HepG2 (cell line): ENCODE measurements at regions not wholly inside any gene's neighbourhood (a gene's known extent, or its start where the extent isn't known, plus 50 kb on each side); places are given as distances from the start of the nearest gene placed in this dataset.

Source experiments
- ATAC-seq: fragments of 200-7000 bp; cut with Tn5 transposase; 3 replicates; pipeline ENCODE4 v1.9.1; 2020; ENCODE audit warnings: mild to moderate bottlenecking, moderate library complexity
- BruUV-seq: library from RNA; stranded (reverse); fragments of 400-500 nt; replicated peaks from 2 replicates; lab custom pipeline; 2021; lab: Mats Ljungman, UMichigan
- CTCF ChIA-PET: fragments of 300-600 bp; formaldehyde crosslinking; extraction: SDS; loops from one replicate; lab custom pipeline; 2021; ENCODE audit warnings: low total read pairs, inconsistent platforms, low intra/inter-chr PET ratio; lab: Yijun Ruan, JAX
- POLR2A ChIA-PET: fragments of 350-600 bp; sonication (Branson Sonifier 250); formaldehyde crosslinking; loops from one replicate; lab custom pipeline; 2020; ENCODE audit warnings: antibody characterized with exemption, inconsistent platforms; lab: Yijun Ruan, JAX
- DNase-seq: peaks from one replicate; pipeline ENCODE4 v3.0.0-alpha.2; 2015; ENCODE audit warnings: low spot score
- FAIRE-seq: peaks from 3 replicates; lab custom pipeline; 2011; peaks lifted over from hg19 to GRCh38; lab: Jason Lieb, UNC
- H2AFZ ChIP-seq: one replicate; pipeline ENCODE4 v1.6.1; 2011; ENCODE audit warnings: low read length, inconsistent platforms
- H3K27ac ChIP-seq: fragments of 300-600 bp; 3 replicates; pipeline ENCODE4 v1.8.0; 2011; ENCODE audit warnings: mixed run types, mild to moderate bottlenecking, mixed read lengths, low read length, inconsistent platforms; ENCODE audit not compliant: insufficient read depth; ENCODE audit errors: extremely low read length
- H3K27me3 ChIP-seq, 2 experiments: fragments of 200-600 bp in 1 of 2; 2 replicates in 1 of 2; 3 replicates in 1 of 2; pipeline versions ENCODE4 v1.6.0 to v1.8.0; 2011; ENCODE audit warnings: low read length in 2 of 2, mild to moderate bottlenecking in 2 of 2, moderate library complexity in 2 of 2, inconsistent platforms in 1 of 2; ENCODE audit not compliant: insufficient read depth in 2 of 2, control insufficient read depth in 1 of 2
- H3K36me3 ChIP-seq, 2 experiments: fragments of 200-600 bp in 1 of 2; replicated peaks in 1 of 2; 2 replicates in 1 of 2; 3 replicates in 1 of 2; pipeline versions ENCODE4 v1.5.1 to v1.8.0; 2011; ENCODE audit warnings: low read length in 2 of 2, inconsistent platforms in 1 of 2; ENCODE audit not compliant: insufficient read depth in 2 of 2, control insufficient read depth in 1 of 2
- H3K4me1 ChIP-seq: 2 replicates; pipeline ENCODE4 v1.5.1; 2012; ENCODE audit warnings: low read length, inconsistent platforms; ENCODE audit not compliant: insufficient read depth
- H3K4me2 ChIP-seq: 2 replicates; pipeline ENCODE4 v1.6.0; 2011; ENCODE audit warnings: low read depth, low read length, inconsistent platforms
- H3K4me3 ChIP-seq, 3 experiments: fragments of 200-600 bp in 1 of 3; sonication (generic), shearing (Covaris generic) in 1 of 3; replicated peaks in 1 of 3; 2 replicates each; pipeline ENCODE4 v1.5.1; 2011 to 2016; ENCODE audit warnings: low read length in 3 of 3, inconsistent platforms in 2 of 3, low read depth in 2 of 3, mild to moderate bottlenecking in 2 of 3, control low read depth in 1 of 3, mixed read lengths in 1 of 3; ENCODE audit not compliant: insufficient read depth in 1 of 3
- H3K79me2 ChIP-seq: one replicate; pipeline ENCODE4 v1.6.1; 2011; ENCODE audit warnings: low read length, inconsistent platforms; ENCODE audit not compliant: insufficient read depth
- H3K9ac ChIP-seq: 2 replicates; pipeline ENCODE4 v1.6.0; 2011; ENCODE audit warnings: mild to moderate bottlenecking, low read depth, low read length, inconsistent platforms; ENCODE audit not compliant: insufficient read depth
- H3K9me3 ChIP-seq: 2 replicates; pipeline ENCODE4 v1.5.1; 2012; ENCODE audit warnings: mild to moderate bottlenecking, low read length
- H4K20me1 ChIP-seq: 2 replicates; pipeline ENCODE4 v1.6.0; 2011; ENCODE audit warnings: inconsistent platforms, mild to moderate bottlenecking, low read length, moderate library complexity; ENCODE audit not compliant: insufficient read depth
- CBX2 ChIP-seq, 2 experiments: fragments of 200-600 bp in 1 of 2; sonication (generic); formaldehyde crosslinking in 1 of 2; IDR thresholded peaks; 2 replicates each; pipeline versions ENCODE4 v1.7.0 to v1.8.1; 2018 to 2022; ENCODE audit warnings: low read depth in 2 of 2, low read length in 1 of 2, mild to moderate bottlenecking in 1 of 2, missing genetic modification reagents in 1 of 2
- CREB3 ChIP-seq: sonication (generic); formaldehyde crosslinking; IDR thresholded peaks from 2 replicates; pipeline ENCODE4 v1.5.0; 2020; ENCODE audit warnings: missing genetic modification reagents
- GFI1 ChIP-seq: sonication (generic); formaldehyde crosslinking; IDR thresholded peaks from 2 replicates; pipeline ENCODE4 v1.5.0; 2020; ENCODE audit warnings: missing genetic modification reagents, mild to moderate bottlenecking, borderline replicate concordance
- HMGA1 ChIP-seq: sonication (generic); formaldehyde crosslinking; conservative IDR thresholded peaks from 2 replicates; pipeline ENCODE4 v1.4.0; 2020; ENCODE audit warnings: missing genetic modification reagents
- KLF13 ChIP-seq: sonication (generic); formaldehyde crosslinking; IDR thresholded peaks from 2 replicates; pipeline ENCODE4 v1.4.0; 2020; ENCODE audit warnings: mild to moderate bottlenecking, missing genetic modification reagents
- SOX6 ChIP-seq, 2 experiments: fragments of 450-650 bp in 1 of 2; sonication (generic) in 1 of 2; formaldehyde crosslinking in 1 of 2; IDR thresholded peaks; 2 replicates each; pipeline versions ENCODE4 v1.4.0 to v1.6.1; 2017 to 2020; ENCODE audit warnings: antibody characterized with exemption in 1 of 2, mild to moderate bottlenecking in 1 of 2, missing genetic modification reagents in 1 of 2
- SYNCRIP ChIP-seq: fragments of 200-400 bp; formaldehyde crosslinking; IDR thresholded peaks from 2 replicates; pipeline ENCODE4 v1.6.1; 2018; ENCODE audit warnings: mild to moderate bottlenecking, low read depth, low read length; ENCODE audit not compliant: insufficient read depth
- THYN1 ChIP-seq: sonication (generic); formaldehyde crosslinking; IDR thresholded peaks from 2 replicates; pipeline ENCODE4 v1.8.1; 2023; ENCODE audit warnings: low read depth, mild to moderate bottlenecking, moderate library complexity, missing genetic modification reagents, borderline replicate concordance
- U2AF1 ChIP-seq: fragments of 200-400 bp; formaldehyde crosslinking; optimal IDR thresholded peaks from 2 replicates; pipeline ENCODE3; 2017; ENCODE audit warnings: mild to moderate bottlenecking, low read depth, low read length
- ZNF317 ChIP-seq: sonication (generic); formaldehyde crosslinking; IDR thresholded peaks from 2 replicates; pipeline ENCODE4 v1.5.0; 2020; ENCODE audit warnings: mild to moderate bottlenecking, missing genetic modification reagents
- WGBS: methylation state at CpG from one replicate; pipeline ENCODE4 v1.1.6; 2017; ENCODE audit warnings: low lambda C conversion rate; 5-methylcytosine and 5-hydroxymethylcytosine counted together
- in situ Hi-C: cut with HindIII; loops from 2 replicates; pipeline ENCODE4 v1.10.0; 2017; ENCODE audit warnings: low pct_unique_long_range_greater_than_20kb; ENCODE audit not compliant: extremely low pct_ligation_motif_present
- intact Hi-C: fragments of 100-400 bp; cut with micrococcal nuclease; formaldehyde crosslinking; loops from one replicate; pipeline ENCODE4 v1.10.0; 2022; ENCODE audit not compliant: unreplicated experiment
- TF ChIP-seq, protein P1 (sequence below), 2 experiments: fragments of 450-650 bp in 1 of 2; sonication (generic) in 1 of 2; formaldehyde crosslinking; IDR thresholded peaks; 2 replicates each; pipeline versions ENCODE4 v1.5.0 to v1.8.0; 2020 to 2022; ENCODE audit warnings: mild to moderate bottlenecking in 1 of 2, missing genetic modification reagents in 1 of 2

DNA sequence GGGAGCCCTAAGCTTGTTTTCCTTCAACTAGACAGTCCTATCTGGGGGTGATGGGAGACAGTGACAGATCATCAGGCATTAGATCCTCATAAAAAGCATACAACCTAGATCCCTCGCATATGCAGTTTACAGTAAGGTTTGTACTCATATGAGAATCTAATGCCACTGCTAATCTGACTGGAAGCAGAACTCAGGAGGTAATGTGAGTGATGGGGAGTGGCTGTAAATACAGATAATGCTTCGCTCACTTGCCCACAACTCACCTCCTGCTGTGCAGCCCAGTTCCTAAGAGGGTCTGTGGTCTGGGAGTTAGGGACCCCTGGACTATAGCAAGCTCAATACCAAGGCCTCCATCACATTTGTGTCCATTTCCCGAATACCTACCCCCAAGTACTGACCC lies 260.5 kb downstream of the CDK5RAP2 start:
- no peaks in the 10 kb centered on the region for H3K79me2 ChIP-seq
- H3K4me3 ChIP-seq = no peak overlapping the region
- no peak overlapping the region for H3K27ac ChIP-seq
- H3K4me1 ChIP-seq = no peaks in the 10 kb centered on the region
- H3K9ac ChIP-seq = no peak overlapping the region
- 57% methylated on average over 3 of the region's 3 CpGs for WGBS
- H3K36me3 ChIP-seq = no peaks in the 10 kb centered on the region
- ATAC-seq = no peak
- no peak for TF ChIP-seq U2AF1
- ChIA-PET POLR2A (no interaction called here), CTCF (no interaction called here)
- DNase-seq = no peak
- no peak for FAIRE-seq
- no TSS peak for BruUV-seq
- H3K4me2 ChIP-seq = no peak overlapping the region
- H3K9me3 ChIP-seq = peaks cover 4% of the 10 kb centered on the region
- no peak overlapping the region for H2AFZ ChIP-seq
- intact Hi-C loops (no loop called here), in situ Hi-C loops (no loop called here)
- H3K27me3 ChIP-seq = no peaks in the 10 kb centered on the region
- H4K20me1 ChIP-seq = no peaks in the 10 kb centered on the region

- ChIA-PET POLR2A (no interaction called here), CTCF (no interaction called here)
- H2AFZ ChIP-seq = no peak overlapping the region
- intact Hi-C loops (no loop called here), in situ Hi-C loops (no loop called here)
- no TSS peak for BruUV-seq
- no peaks in the 10 kb centered on the region for H3K27me3 ChIP-seq
- WGBS = 21% methylated on average over 3 of the region's 3 CpGs
- no peak for TF ChIP-seq ZNF317 (CRISPR knock-in tag)
- no peak for TF ChIP-seq HMGA1 (CRISPR knock-in tag)
- TF ChIP-seq CREB3 (CRISPR knock-in tag) = no peak
- TF ChIP-seq, protein P1, sequence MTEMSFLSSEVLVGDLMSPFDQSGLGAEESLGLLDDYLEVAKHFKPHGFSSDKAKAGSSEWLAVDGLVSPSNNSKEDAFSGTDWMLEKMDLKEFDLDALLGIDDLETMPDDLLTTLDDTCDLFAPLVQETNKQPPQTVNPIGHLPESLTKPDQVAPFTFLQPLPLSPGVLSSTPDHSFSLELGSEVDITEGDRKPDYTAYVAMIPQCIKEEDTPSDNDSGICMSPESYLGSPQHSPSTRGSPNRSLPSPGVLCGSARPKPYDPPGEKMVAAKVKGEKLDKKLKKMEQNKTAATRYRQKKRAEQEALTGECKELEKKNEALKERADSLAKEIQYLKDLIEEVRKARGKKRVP (CRISPR knock-in tag; IDR thresholded peaks at IDR 0.05) = no peak
- TF ChIP-seq SOX6 (IDR thresholded peaks at IDR 0.05) = no peak
- TF ChIP-seq SOX6 (CRISPR knock-in tag; IDR thresholded peaks at IDR 0.05) = no peak
- TF ChIP-seq CBX2 (IDR thresholded peaks at IDR 0.05; ENCODE audit: low read depth, low read length) = no peak
- no peak for TF ChIP-seq CBX2 (CRISPR knock-in tag; IDR thresholded peaks at IDR 0.05; ENCODE audit: low read depth)
- no peak for TF ChIP-seq THYN1 (CRISPR knock-in tag)
- no peak for TF ChIP-seq GFI1 (CRISPR knock-in tag)
- no peak for TF ChIP-seq SYNCRIP
- TF ChIP-seq KLF13 (CRISPR knock-in tag) = no peak
- H3K9me3 ChIP-seq = peaks cover 10% of the 10 kb centered on the region
- no peak for ATAC-seq
- no peaks in the 10 kb centered on the region for H3K36me3 ChIP-seq
- no peaks in the 10 kb centered on the region for H3K79me2 ChIP-seq
- no peak overlapping the region for H3K4me3 ChIP-seq
- H3K4me1 ChIP-seq = no peaks in the 10 kb centered on the region
- no peak for DNase-seq
- no peaks in the 10 kb centered on the region for H4K20me1 ChIP-seq
- H3K9ac ChIP-seq = no peak overlapping the region
- no peak for FAIRE-seq
- no peak overlapping the region for H3K4me2 ChIP-seq
- no peak overlapping the region for H3K27ac ChIP-seq
Measured at GRCh38 chr9:120315154-120315553, 264.8 kb downstream of the CDK5RAP2 start.
